Heart left ventricle (tissue), 13 donors: ENCODE measurements at regions not wholly inside any gene's neighbourhood (a gene's known extent, or its start where the extent isn't known, plus 50 kb on each side); places are given as distances from the start of the nearest gene placed in this dataset.

Experiments
- POLR2A ChIP-seq, 2 donors: fragments of 450-650 bp; IDR thresholded peaks; one replicate each; pipeline ENCODE4 v1.6.1; 2017; ENCODE audit warnings: antibody characterized with exemption in 2 of 2, mild to moderate bottlenecking in 2 of 2, moderate library complexity in 2 of 2
- TF ChIP-seq, protein P1 (sequence below), 12 donors: fragments of 200-600 bp; sonication (generic) in 4 of 12; IDR thresholded peaks; one replicate each; pipeline versions ENCODE4 v1.5.0 to v1.8.0; 2018 to 2022; ENCODE audit warnings: antibody characterized with exemption in 12 of 12, mild to moderate bottlenecking in 5 of 12
- donor health status: ischemic (EF 13 %, LVEDD 7.1; RV severe dilation, severe dysfunction).
- donor health status: DM: no; HTN: yes; CAD: no.
- donor health status: DM: no; HTN: no; CAD: no.
- donor health status: ischemic (EF 25% LVEDD 6.9; RV normal size, moderate dysfunction).
- donor health status: ischemic (EF 25% LVEDD 5.7; RV mildly dilated, moderate dysfunction).
- donor health status: ischemic (EF 35%, LVEDD 5.7; RV mildly dilated, moderate dysfunction).
- donor health status: nonischemic (EF 11% LVEDD 7.7; RV severe dilation, severe dysfunction).
- donor health status: DM: yes; HTN: yes; CAD: no.
- donor health status: PGD.
- donor health status: ischemic (EF 29% LVEDD 5.4; RV normal size, mild dysfunction).
- donor health status: nonischemic (EF 23%, LVEDD 6.1; RV moderate dilation, normal function).

DNA sequence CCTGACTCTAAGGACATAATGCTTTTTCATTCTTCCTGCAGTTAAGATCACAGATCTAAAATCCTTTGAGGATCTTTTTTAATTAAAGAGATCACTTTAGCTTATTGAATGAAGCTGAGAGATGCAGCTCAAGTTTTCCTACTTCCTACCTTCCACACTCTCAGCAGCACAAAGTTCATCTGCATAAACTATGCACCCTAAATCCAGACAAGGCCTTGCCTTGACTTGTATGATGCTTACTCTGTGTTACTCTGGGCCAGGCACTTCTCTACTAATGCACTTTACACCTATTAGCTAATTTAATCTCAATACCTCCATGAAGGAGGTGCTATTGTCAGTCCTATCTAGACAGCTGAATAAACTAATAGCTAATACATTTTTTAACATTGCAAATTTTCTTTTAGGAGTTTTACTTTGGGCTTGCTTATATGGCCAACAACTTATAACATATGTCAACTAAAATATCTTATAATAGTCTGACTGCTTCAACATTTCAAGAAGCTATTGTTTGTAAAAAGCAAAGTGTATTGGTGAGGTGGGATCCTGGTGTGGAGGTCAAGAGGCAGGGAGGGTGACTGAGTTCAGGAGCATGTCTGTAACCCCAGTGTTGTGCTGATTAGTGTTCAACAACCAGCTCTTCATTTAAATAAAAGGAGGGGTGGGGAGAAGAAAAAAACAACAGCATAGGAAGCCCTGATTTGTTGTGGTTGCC is 172.4 kb upstream of the ATP11B start:
- no peak for TF ChIP-seq POLR2A (IDR thresholded peaks at IDR 0.05)
- TF ChIP-seq, protein P1, sequence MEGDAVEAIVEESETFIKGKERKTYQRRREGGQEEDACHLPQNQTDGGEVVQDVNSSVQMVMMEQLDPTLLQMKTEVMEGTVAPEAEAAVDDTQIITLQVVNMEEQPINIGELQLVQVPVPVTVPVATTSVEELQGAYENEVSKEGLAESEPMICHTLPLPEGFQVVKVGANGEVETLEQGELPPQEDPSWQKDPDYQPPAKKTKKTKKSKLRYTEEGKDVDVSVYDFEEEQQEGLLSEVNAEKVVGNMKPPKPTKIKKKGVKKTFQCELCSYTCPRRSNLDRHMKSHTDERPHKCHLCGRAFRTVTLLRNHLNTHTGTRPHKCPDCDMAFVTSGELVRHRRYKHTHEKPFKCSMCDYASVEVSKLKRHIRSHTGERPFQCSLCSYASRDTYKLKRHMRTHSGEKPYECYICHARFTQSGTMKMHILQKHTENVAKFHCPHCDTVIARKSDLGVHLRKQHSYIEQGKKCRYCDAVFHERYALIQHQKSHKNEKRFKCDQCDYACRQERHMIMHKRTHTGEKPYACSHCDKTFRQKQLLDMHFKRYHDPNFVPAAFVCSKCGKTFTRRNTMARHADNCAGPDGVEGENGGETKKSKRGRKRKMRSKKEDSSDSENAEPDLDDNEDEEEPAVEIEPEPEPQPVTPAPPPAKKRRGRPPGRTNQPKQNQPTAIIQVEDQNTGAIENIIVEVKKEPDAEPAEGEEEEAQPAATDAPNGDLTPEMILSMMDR (IDR thresholded peaks at IDR 0.05), result no peak
